Fibroblast of villous mesenchyme (primary cell): ENCODE measurements at regions not wholly inside any gene's neighbourhood (a gene's known extent, or its start where the extent isn't known, plus 50 kb on each side); places are given as distances from the start of the nearest gene placed in this dataset.

Source experiments
- DNase-seq: peaks from one replicate; pipeline ENCODE4 v3.0.0-alpha.2; 2010; ENCODE audit warnings: low read depth
- H3K4me3 ChIP-seq: 2 replicates; pipeline ENCODE4 v1.5.1; 2011; ENCODE audit warnings: low read depth, mild to moderate bottlenecking, low read length
- TF ChIP-seq, protein P1 (sequence below): IDR thresholded peaks from 2 replicates; pipeline ENCODE4 v1.5.1; 2012; ENCODE audit warnings: low read depth, mild to moderate bottlenecking, low read length; ENCODE audit not compliant: insufficient read depth

- no peak for DNase-seq
- TF ChIP-seq, protein P1, sequence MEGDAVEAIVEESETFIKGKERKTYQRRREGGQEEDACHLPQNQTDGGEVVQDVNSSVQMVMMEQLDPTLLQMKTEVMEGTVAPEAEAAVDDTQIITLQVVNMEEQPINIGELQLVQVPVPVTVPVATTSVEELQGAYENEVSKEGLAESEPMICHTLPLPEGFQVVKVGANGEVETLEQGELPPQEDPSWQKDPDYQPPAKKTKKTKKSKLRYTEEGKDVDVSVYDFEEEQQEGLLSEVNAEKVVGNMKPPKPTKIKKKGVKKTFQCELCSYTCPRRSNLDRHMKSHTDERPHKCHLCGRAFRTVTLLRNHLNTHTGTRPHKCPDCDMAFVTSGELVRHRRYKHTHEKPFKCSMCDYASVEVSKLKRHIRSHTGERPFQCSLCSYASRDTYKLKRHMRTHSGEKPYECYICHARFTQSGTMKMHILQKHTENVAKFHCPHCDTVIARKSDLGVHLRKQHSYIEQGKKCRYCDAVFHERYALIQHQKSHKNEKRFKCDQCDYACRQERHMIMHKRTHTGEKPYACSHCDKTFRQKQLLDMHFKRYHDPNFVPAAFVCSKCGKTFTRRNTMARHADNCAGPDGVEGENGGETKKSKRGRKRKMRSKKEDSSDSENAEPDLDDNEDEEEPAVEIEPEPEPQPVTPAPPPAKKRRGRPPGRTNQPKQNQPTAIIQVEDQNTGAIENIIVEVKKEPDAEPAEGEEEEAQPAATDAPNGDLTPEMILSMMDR: no peak
- H3K4me3 ChIP-seq: no peak overlapping the region
These were observed 180.8 kb downstream of the SPRY1 start for GRCh38 chr4:123577225-123577906.

GRCh38 chr4:123578276-123579029 lies 181.9 kb downstream of the SPRY1 start:
- no peak for DNase-seq
- no peak overlapping the region for H3K4me3 ChIP-seq
- TF ChIP-seq, protein P1: no peak

GRCh38 chr4:123579961-123580360 lies 183.4 kb downstream of the SPRY1 start:
- DNase-seq: no peak
- no peak overlapping the region for H3K4me3 ChIP-seq
- TF ChIP-seq, protein P1: no peak

GRCh38 chr4:123580981-123581664 lies 184.5 kb downstream of the SPRY1 start:
- H3K4me3 ChIP-seq: no peak overlapping the region
- TF ChIP-seq, protein P1: no peak
- no peak for DNase-seq

GRCh38 chr4:123581802-123582201 lies 185.2 kb downstream of the SPRY1 start:
- TF ChIP-seq, protein P1: no peak
- no peak overlapping the region for H3K4me3 ChIP-seq
- DNase-seq: no peak

GRCh38 chr4:123583043-123583442 lies 186.4 kb downstream of the SPRY1 start:
- TF ChIP-seq, protein P1: no peak
- DNase-seq: no peak

More at GRCh38 chr4:123583043-123583442, 186.4 kb downstream of the SPRY1 start:
- no peak overlapping the region for H3K4me3 ChIP-seq
